Memory B cell (primary cell): ENCODE measurements at regions not wholly inside any gene's neighbourhood (a gene's known extent, or its start where the extent isn't known, plus 50 kb on each side); places are given as distances from the start of the nearest gene placed in this dataset.
"Not testable (repeated sequence)": the region's sequence is repeated elsewhere in the genome, so short reads cannot be mapped to it uniquely, and the experiment has no call there.

Experiments
- ATAC-seq: fragments of 150-1000 bp; cut with Tn5 transposase; 2 replicates; pipeline ENCODE4 v1.10.0; 2021; ENCODE audit warnings: low read depth, mild to moderate bottlenecking, moderate library complexity
- DNase-seq, 2 donors: peaks; one replicate each; pipeline ENCODE4 v3.0.0; 2022; ENCODE audit warnings: low spot score in 2 of 2
- H3K27ac Mint-ChIP-seq: one replicate; pipeline ENCODE4 v1.8.0; 2022; ENCODE audit warnings: mild to moderate bottlenecking, moderate library complexity, mixed read lengths
- H3K27me3 Mint-ChIP-seq: one replicate; pipeline ENCODE4 v1.8.0; 2022; ENCODE audit warnings: mixed read lengths
- H3K36me3 Mint-ChIP-seq: one replicate; pipeline ENCODE4 v1.8.0; 2022; ENCODE audit warnings: mild to moderate bottlenecking, mixed read lengths
- H3K4me1 Mint-ChIP-seq: one replicate; pipeline ENCODE4 v1.8.0; 2022; ENCODE audit warnings: mixed read lengths
- H3K4me3 Mint-ChIP-seq: one replicate; pipeline ENCODE4 v1.8.0; 2022; ENCODE audit warnings: mild to moderate bottlenecking, moderate library complexity, mixed read lengths
- H3K9me3 Mint-ChIP-seq: one replicate; pipeline ENCODE4 v1.8.0; 2022; ENCODE audit warnings: mixed read lengths

- H3K36me3 Mint-ChIP-seq, H3K9me3 Mint-ChIP-seq, ATAC-seq, DNase-seq, H3K4me1 Mint-ChIP-seq, H3K27ac Mint-ChIP-seq, H3K4me3 Mint-ChIP-seq, H3K27me3 Mint-ChIP-seq: not testable (repeated sequence)
Observed at GRCh38 chr15:32243727-32244126, 159.4 kb downstream of the GOLGA8K start.

GRCh38 chr15:32242780-32243528, 160.1 kb downstream of the GOLGA8K start:
- not testable (repeated sequence) for DNase-seq, H3K4me1 Mint-ChIP-seq, H3K9me3 Mint-ChIP-seq, ATAC-seq, H3K27me3 Mint-ChIP-seq, H3K4me3 Mint-ChIP-seq, H3K27ac Mint-ChIP-seq, H3K36me3 Mint-ChIP-seq

DNA sequence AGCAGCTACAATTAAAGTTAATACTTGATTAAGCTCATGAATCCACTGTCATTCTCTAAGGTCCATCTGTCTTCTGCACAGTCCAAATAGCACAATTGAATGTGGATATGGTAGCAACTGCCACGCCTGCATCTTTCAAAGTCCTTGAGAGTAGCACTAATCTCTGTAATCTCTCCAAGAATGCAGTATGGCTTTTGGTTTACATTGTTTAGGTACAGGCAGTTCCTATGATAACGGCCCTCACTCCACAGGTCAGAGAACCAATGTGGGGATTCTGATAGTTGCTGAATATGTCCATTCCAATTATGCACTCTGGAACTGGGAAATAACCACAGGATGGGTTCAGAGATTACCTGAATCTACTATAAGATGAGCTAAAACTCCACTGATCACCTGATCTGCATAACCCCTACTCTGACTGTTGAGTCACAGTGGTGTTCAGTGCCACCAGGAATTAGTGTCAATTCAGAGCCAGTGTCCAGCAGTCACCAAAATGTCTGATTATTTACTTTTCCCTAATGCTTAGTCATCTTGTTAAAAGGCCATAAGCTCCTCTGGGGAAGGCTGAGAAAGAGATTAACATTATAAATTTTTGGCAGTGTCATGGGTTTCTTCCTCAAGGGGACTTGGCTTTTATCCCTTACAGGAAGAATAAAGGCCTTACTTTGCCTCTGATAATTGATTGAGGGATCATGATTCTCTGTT, 175.5 kb downstream of the GOLGA8K start:
- H3K27me3 Mint-ChIP-seq, H3K4me1 Mint-ChIP-seq, H3K36me3 Mint-ChIP-seq, DNase-seq, H3K27ac Mint-ChIP-seq, H3K9me3 Mint-ChIP-seq, H3K4me3 Mint-ChIP-seq, ATAC-seq: not testable (repeated sequence)

DNA sequence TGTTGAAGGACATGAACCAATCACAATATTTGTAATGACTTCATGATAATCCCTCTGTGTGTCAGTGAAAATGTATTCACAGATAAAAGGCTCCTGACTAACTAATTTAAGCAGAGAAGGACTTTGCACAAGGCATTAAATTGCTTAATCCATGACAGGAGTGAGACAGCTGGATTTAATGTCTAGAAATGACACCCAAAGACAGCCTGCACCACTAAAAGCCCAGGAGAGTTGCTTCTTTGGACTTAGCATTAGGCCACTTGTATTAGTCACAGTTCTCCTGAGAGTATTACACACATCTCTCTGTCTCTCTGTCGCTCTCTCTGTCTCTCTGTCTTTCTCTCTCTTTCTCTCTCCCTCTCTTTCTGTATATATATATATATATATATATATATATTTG, 180.4 kb downstream of the GOLGA8K start:
- Mint-ChIP-seq H3K36me3 (peaks cover 1% of the 10 kb centered on the region), H3K4me3 (no peak overlapping the region), H3K4me1 (no peaks in the 10 kb centered on the region), H3K9me3 (peaks cover 11% of the 10 kb centered on the region), H3K27ac (no peak overlapping the region), H3K27me3 (peaks cover 1% of the 10 kb centered on the region)
- DNase-seq: no peak
- ATAC-seq: no peak
